Skeletal muscle satellite cell (primary cell): ENCODE measurements at regions not wholly inside any gene's neighbourhood (a gene's known extent, or its start where the extent isn't known, plus 50 kb on each side); places are given as distances from the start of the nearest gene placed in this dataset. TPM values are rescaled to one million over a fixed set of nuclear protein-coding genes. Genes with fewer than 3 reads are reported as not detected.
A peak's percentile ranks its signal among the peaks of the same experiment; 100 is the strongest.
"Not testable (repeated sequence)": the region's sequence is repeated elsewhere in the genome, so short reads cannot be mapped to it uniquely, and the experiment has no call there.

Experiments
- H3K27me3 ChIP-seq: 2 replicates; pipeline ENCODE4 v1.7.0; 2013; ENCODE audit warnings: low read length; ENCODE audit not compliant: control insufficient read depth, insufficient read depth
- H3K36me3 ChIP-seq: 2 replicates; pipeline ENCODE4 v1.7.0; 2013; ENCODE audit warnings: mild to moderate bottlenecking, control low read depth, low read length; ENCODE audit not compliant: insufficient read depth
- H3K4me1 ChIP-seq: 2 replicates; pipeline ENCODE4 v1.7.0; 2013; ENCODE audit warnings: low read length; ENCODE audit not compliant: control insufficient read depth, insufficient read depth
- H3K4me2 ChIP-seq: 2 replicates; pipeline ENCODE4 v1.7.0; 2013; ENCODE audit warnings: mild to moderate bottlenecking, low read length
- H3K4me3 ChIP-seq: 2 replicates; pipeline ENCODE4 v1.7.0; 2013; ENCODE audit warnings: low read length
- H3K9ac ChIP-seq: 2 replicates; pipeline ENCODE4 v1.7.0; 2013; ENCODE audit warnings: mild to moderate bottlenecking, low read depth, low read length, moderate library complexity
- H3K9me3 ChIP-seq: replicated peaks from 2 replicates; pipeline ENCODE4 v1.7.0; 2013; ENCODE audit warnings: mild to moderate bottlenecking, control low read depth, low read length
- small RNA-seq: library from RNA; depleted of rRNA; stranded (forward); fragments of <200 nt; gene quantifications from one replicate; pipeline ENCODE3, GENCODE V24; 2012

GRCh38 chrX:44674906-44675305 lies 132.2 kb upstream of the FUNDC1 start:
- peak overlapping the region; percentile 34 for H3K4me2 ChIP-seq
- no peaks in the 10 kb centered on the region for H3K27me3 ChIP-seq
- no peaks in the 10 kb centered on the region for H3K36me3 ChIP-seq
- no peaks in the 10 kb centered on the region for H3K4me1 ChIP-seq
- no peak overlapping the region for H3K4me3 ChIP-seq
- H3K9me3 ChIP-seq: no peaks in the 10 kb centered on the region
- no peak overlapping the region for H3K9ac ChIP-seq

- Histone ChIP-seq H3K4me2 (no peak overlapping the region), H3K36me3 (no peaks in the 10 kb centered on the region), H3K4me3 (no peak overlapping the region), H3K9me3 (no peaks in the 10 kb centered on the region), H3K27me3 (no peaks in the 10 kb centered on the region), H3K4me1 (no peaks in the 10 kb centered on the region), H3K9ac (no peak overlapping the region)
These were observed 127.0 kb upstream of the FUNDC1 start for GRCh38 chrX:44669626-44670025.

DNA sequence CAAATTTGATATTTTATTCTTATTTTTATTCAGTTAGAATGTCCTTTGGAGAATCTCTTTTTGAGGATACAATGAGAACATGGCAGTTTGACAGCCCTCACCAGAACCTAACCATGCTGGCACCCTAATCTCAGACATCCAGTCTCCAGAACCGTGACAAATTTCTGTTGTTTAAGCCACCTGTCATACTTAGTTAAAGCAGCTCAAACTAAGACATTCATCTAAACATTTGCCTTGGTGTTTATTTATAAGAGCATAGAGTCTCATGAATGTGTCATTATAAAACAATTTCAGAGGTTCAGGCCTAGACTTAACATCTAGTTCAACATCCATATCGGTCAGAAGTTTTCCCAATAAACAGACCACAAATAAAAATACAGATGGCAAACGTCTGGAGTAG lies 125.1 kb upstream of the FUNDC1 start:
- Histone ChIP-seq H3K9me3 (no peaks in the 10 kb centered on the region), H3K4me2 (no peak overlapping the region), H3K27me3 (no peaks in the 10 kb centered on the region), H3K4me3 (no peak overlapping the region), H3K9ac (no peak overlapping the region), H3K4me1 (no peaks in the 10 kb centered on the region), H3K36me3 (no peaks in the 10 kb centered on the region)

DNA sequence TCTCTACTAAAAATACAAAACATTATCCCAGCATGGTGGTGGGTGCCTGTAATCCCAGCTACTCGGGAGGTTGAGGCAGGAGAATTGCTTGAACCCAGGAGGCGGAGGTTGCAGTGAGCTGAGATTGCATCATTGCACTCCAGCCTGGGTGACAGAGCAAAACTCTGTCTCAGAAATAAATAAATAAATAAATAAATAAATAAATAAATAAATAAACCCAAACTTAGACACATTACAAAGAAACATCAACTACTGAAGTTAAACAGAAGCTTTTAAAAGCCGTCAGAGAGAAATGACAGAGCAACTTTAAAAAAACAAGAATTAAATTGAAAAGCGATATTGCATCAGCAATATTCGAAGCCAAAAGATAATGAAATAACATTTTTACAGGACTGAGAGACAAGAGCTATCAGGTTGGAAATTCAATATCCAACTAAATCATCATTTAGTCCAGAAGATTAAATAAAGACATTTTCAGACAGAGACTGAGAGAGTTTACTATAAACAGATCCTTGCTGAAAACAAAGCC lies 115.1 kb upstream of the FUNDC1 start:
- not testable (repeated sequence) for H3K27me3 ChIP-seq, H3K36me3 ChIP-seq, H3K9me3 ChIP-seq, H3K4me1 ChIP-seq, H3K4me2 ChIP-seq, H3K4me3 ChIP-seq, H3K9ac ChIP-seq

- H3K4me3 ChIP-seq: no peak overlapping the region
- H3K9ac ChIP-seq: no peak overlapping the region
- H3K9me3 ChIP-seq: no peaks in the 10 kb centered on the region
- no peak overlapping the region for H3K4me2 ChIP-seq
- H3K4me1 ChIP-seq: no peaks in the 10 kb centered on the region
- H3K36me3 ChIP-seq: no peaks in the 10 kb centered on the region
- H3K27me3 ChIP-seq: peaks cover 3% of the 10 kb centered on the region
These were observed 108.7 kb upstream of the FUNDC1 start for GRCh38 chrX:44651358-44651757.

GRCh38 chrX:44643723-44644122 lies 101.1 kb upstream of the FUNDC1 start:
- Histone ChIP-seq H3K4me3 (no peak overlapping the region), H3K27me3 (no peaks in the 10 kb centered on the region), H3K9ac (no peak overlapping the region), H3K36me3 (no peaks in the 10 kb centered on the region), H3K4me2 (no peak overlapping the region), H3K4me1 (no peaks in the 10 kb centered on the region), H3K9me3 (no peaks in the 10 kb centered on the region)

GRCh38 chrX:44637282-44637681 lies 94.6 kb upstream of the FUNDC1 start:
- Histone ChIP-seq H3K4me2 (no peak overlapping the region), H3K4me3 (no peak overlapping the region), H3K9me3 (no peaks in the 10 kb centered on the region), H3K9ac (no peak overlapping the region), H3K36me3 (no peaks in the 10 kb centered on the region), H3K4me1 (no peaks in the 10 kb centered on the region), H3K27me3 (no peaks in the 10 kb centered on the region)

DNA sequence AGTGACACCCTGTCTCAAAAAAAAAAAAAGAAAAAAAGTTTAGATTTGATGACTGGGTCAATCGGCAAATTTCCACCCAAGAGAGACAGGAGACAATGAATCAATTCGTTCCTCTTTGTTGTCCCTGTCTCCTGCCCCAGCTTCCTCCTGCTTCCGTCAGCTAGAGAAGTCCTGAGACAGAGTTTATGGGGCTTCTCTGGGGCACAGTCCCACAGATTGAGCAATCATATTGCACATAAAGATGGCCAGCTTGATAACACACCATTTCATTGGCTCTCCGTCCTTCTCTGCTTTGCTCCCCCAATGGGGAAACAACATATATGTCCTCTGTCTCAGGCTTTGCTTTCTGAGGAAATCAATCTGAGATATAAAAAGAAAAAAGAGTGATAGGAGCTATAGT lies 78.4 kb upstream of the FUNDC1 start:
- H3K9me3 ChIP-seq: no peaks in the 10 kb centered on the region
- no peaks in the 10 kb centered on the region for H3K36me3 ChIP-seq
- no peaks in the 10 kb centered on the region for H3K4me1 ChIP-seq
- no peaks in the 10 kb centered on the region for H3K27me3 ChIP-seq
- H3K4me2 ChIP-seq: no peak overlapping the region
- H3K4me3 ChIP-seq: no peak overlapping the region
- no peak overlapping the region for H3K9ac ChIP-seq

DNA sequence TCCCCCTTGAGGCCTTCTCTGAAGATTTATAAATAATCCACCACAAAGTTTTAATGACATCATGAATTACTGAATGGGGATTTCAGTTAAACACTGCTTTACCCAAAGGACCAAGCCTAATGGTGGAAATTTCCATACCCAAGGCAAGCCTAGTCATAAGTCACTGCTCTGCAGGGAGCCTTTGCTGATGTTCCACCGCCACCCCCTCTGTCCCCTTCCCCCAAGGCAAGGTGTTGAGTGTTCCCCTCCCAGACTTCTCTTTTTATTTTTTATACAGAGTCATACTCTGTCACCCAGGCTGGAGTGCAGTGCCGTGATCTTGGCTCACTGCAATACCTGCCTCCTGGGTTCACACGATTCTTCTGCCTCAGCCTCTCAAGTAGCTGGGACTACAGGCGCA lies 76.4 kb upstream of the FUNDC1 start:
- no peaks in the 10 kb centered on the region for H3K9me3 ChIP-seq
- no peak overlapping the region for H3K4me3 ChIP-seq
- H3K36me3 ChIP-seq: no peaks in the 10 kb centered on the region
- no peaks in the 10 kb centered on the region for H3K27me3 ChIP-seq
- H3K4me1 ChIP-seq: no peaks in the 10 kb centered on the region
- no peak overlapping the region for H3K9ac ChIP-seq
- H3K4me2 ChIP-seq: no peak overlapping the region

- H3K4me2 ChIP-seq: no peak overlapping the region
- no peak overlapping the region for H3K4me3 ChIP-seq
- H3K27me3 ChIP-seq: no peaks in the 10 kb centered on the region
- no peak overlapping the region for H3K9ac ChIP-seq
- H3K9me3 ChIP-seq: no peaks in the 10 kb centered on the region
- no peaks in the 10 kb centered on the region for H3K36me3 ChIP-seq
- H3K4me1 ChIP-seq: no peaks in the 10 kb centered on the region
These were observed 53.6 kb upstream of the FUNDC1 start for GRCh38 chrX:44596277-44596676.

Small RNA genes lying in the stretch of these regions (small RNA-seq; reads per million reads assigned to genes)
- gene RN7SL291P: not detected
